ENCODE measurements at regions not wholly inside any gene's neighbourhood (a gene's known extent, or its start where the extent isn't known, plus 50 kb on each side); places are given as distances from the start of the nearest gene placed in this dataset.
"Not testable (repeated sequence)": the region's sequence is repeated elsewhere in the genome, so short reads cannot be mapped to it uniquely, and the experiment has no call there.

- DNase-seq, result no peak
Observed at GRCh38 chr3:139248593-139249255, 95.1 kb upstream of the MRPS22 start.

DNA sequence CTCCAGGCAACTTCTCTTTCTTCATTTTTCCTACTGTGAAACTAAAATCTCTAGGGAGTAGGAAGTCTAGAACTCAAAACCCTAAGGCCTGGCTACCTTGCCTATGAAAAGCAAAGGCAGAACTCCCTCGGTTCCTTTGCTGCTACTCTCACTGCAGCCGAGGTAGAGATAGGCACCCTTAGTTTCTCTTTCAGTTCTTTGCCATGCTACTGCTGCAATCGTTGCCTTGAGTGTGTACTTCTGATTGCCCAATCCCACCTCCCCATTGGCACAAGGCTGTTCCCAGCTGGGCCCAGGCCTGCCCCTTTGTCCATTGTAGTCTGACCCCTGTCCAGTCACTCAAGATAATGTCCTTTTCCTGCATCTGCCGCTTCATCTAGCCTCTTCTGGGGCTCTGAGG, 92.3 kb upstream of the MRPS22 start:
- no peak for DNase-seq

GRCh38 chr3:139252719-139253118, 91.1 kb upstream of the MRPS22 start:
- no peak for DNase-seq

DNA sequence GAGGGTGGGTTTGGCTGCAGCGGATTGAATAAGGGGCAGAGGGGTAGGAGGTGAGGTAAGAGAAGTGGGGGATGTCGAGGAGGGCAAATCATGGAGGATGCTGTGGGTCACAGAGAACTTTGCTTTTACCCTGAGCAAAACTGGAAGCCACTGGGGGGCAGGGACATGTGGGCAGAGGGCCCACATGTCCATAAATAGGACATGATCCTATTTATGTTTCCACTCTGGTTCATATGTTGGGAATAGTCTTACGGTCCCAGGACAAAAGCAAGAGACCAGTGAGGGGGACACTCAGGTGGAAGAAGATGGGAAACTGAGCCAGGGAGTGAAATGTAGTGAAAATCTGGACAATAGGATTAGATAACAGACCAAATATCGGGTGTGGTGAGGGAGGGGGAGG, 85.5 kb upstream of the MRPS22 start:
- DNase-seq, result no peak

- DNase-seq, result no peak
Observed at GRCh38 chr3:139259398-139259797, 84.4 kb upstream of the MRPS22 start.

- DNase-seq, result no peak
Observed at GRCh38 chr3:139260041-139260486, 83.8 kb upstream of the MRPS22 start.

DNA sequence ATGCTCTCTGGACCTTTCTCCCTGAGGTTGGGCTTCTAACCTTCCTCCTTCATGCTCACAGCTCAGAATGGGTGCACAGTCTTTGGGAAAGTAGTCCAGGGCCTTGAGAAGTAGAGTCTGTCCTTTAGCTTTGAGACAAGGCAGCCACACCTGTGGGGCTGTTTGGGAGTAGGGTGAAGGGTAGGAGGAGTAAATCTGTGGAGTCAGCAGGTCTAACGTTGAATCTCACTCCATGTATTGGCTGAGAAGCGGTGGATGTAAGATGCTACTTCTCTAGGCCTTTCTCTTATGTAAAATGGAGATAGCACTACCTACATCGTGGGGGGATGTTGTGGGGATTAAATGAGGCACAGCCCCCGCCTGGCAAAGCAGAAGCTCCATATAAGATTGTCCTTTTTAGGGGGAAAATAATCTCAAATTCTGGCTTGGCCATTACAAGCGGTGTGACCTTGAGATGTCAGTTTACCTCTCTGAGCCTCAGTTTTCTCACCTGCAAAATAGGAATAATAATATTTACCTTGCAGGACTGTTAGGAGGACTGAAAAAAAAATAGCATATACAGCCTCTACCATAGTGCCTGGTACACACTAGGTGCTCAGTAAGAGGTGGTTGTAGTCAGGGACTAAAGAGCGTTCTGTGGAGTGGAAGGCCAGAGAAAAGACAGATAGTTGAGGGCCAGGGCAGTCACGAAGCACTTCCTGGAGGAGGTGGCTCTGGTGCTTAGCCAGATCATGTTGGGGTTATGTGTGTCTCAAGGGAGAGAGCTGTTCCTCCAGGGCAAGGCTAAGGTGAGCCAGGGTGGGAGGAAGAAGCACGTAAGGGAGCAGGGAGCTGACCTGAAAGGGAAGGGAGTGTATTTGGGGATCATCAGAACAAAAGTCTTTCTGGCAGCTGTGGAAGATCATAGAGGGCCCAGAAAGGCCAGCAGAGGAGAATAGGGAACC, 82.8 kb upstream of the MRPS22 start:
- no peak for DNase-seq

DNA sequence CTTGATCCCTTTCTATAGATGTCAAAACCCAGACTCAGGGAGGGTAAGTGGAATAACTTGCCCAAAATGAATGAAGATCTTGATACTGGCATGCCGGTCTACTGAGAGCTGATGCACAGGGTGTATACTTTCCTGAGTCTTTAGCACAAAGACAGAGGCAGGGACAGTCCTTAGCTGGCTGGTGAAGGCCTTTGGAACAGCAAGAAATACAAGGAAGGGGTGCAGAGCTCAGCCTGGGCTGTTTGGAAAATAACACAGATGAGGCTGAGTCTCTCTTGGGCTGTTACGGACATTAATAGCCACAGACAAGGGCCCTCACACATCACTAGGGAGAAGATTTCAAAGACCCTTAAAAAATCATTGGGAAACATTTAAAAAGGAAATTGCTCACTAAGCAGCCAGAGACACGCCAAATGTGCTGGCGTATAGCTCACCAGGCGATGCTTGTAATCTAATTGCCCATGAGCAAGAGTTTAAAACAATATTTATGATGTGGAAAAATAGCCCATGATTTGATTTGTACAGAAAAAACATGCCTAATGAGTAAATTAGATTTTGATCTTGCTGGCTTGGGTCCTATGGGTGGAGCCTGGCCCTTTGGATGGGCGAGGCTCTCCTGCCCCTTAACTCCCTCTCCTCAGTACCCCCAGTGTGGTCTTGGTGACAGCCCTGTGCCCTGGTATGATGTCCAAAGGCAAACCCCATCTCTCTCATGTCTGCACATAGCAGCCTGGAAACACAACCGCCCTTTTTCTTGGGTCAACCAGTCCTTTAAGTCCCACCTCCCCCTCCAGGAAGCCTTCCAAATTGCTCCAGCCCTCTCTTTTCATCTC, 81.8 kb upstream of the MRPS22 start:
- DNase-seq, result no peak

- no peak for DNase-seq
Observed at GRCh38 chr3:139263798-139264197, 80.0 kb upstream of the MRPS22 start.

DNA sequence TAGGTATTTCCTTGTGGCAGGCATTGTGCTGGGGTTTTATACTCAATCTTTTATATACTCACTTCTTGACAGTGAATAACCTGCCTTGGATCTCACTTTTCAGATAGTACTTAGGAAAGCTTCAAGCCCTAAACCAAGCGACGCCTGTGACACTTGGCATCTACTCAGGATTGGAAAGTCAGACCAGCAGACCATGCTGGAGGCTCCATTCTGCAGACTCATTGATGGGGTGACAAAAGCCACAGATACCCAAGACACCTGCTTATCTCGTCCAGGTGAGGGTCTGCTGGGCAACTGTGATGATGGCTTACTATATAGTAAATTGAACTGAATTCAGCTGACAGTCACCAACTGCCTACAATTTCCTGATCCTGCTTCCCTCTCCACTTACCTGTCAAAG, 79.4 kb upstream of the MRPS22 start:
- DNase-seq, result no peak

DNA sequence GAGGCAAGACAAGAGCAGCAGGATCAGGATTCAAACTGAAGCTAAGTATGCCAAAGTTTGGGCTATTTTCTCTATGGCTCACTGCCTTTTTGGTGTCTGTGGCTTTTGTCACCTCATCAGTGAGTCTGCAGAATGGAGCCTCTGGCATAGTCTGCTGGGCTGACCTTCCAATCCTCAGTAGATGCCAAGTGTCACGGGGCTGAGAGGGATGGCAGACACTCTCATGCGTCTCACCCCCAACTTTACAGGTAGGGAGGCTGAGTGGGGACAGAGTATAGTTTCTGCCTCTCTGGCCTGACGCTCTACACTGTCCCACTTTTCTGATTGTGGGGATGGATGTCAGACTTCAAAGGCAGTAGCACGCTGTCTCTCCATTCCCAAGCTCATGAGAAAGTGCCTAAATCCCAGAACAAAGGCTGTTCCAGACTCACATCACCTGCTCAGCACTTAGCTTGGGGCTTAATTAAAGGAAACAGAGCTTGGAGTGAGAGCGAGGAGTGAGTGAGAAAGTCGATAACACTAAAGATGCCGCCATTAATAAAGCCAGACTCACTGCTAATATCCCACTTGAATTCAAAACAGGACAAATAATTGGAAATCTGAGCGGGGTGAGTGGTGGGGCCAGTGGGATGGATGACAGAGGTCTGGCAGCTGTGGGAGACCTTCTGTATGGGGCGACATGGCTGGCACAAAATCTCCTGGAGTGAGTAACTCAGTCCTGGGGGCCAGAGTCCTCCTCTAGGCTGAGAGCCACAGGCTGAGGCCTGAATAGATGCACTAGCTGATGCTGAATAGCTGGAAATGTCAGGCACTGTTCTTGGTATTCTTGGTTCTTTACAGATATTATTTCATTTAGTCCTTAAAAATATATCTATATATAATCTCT, 78.4 kb upstream of the MRPS22 start:
- DNase-seq, result peak; percentile 23

DNA sequence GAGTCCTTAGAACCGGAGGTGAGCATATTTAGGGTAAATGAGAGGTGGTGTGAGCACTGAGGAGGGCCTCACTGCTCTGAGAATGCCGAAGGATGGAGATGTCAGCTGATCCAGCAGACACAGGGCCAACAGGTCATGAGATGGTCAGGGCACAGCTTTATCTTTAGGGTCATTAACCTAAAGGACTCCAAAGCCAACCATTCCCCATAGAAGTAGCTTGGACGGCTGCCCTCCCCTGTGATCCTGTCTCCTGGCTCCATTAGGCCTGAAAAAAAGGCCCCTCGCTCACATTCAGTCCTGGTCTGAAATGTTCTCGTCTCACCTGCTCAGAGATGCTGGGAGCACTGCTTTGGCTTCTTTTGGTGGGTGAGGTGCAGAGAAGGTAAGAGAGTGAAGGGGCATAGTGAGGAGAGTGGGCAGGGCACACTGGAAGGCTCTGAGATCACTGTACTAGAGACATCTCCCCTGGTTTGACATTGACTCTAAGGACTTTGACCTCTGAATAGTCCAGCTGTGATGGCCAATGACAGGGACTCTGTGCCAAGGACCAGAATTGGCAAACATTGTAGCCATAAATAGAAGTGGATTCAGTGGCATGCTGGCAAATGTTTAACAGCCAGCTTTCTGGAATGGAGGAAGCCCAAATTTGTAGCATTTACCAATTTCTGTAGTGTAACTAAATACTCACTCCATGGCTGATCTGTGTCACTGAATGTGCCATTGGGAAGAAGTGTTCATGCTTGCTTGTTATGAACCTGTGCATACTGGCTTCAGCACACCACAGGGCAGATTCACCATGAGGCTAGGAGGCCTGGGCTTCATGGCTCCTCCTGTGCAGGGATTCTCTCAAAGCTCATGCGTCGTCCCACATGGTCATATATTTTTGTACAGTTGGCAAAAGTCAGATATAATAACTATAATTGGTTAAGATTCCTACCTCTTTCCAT, 76.2 kb upstream of the MRPS22 start:
- DNase-seq, result no peak

- DNase-seq, result no peak
Observed at GRCh38 chr3:139269984-139270383, 73.8 kb upstream of the MRPS22 start.

GRCh38 chr3:139270652-139271051, 73.2 kb upstream of the MRPS22 start:
- not testable (repeated sequence) for DNase-seq

DNA sequence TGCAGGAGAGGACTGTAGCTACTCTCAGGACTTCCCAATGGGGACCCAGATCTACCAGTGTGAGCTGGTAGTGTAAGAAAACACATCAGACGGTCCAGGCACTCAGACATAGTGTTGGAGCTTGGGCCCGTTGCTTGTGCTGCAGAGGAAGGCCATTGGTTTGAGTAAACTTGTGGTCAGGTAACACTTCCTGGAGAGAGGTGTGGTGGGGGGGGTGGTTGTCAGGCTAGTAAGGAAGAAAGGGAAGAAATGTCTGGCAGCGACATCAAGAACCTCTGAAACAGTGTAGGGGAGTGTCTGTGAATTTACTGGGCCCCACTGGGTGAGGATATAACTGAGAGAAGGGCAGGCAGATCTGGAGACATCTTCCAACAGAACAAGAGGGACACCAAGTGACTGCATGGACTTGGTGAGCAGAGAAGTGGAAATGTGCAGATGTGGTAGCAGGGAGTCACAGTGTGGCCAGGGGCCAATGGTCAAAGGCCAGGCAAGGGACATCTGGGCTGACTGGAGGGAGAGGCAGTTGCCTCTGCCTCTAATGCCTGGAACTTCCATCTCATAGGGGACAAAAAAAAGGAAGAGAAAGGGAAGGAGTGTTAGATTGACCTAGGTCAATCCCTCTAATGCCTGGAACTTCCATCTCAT, 63.7 kb upstream of the MRPS22 start:
- no peak for DNase-seq

DNA sequence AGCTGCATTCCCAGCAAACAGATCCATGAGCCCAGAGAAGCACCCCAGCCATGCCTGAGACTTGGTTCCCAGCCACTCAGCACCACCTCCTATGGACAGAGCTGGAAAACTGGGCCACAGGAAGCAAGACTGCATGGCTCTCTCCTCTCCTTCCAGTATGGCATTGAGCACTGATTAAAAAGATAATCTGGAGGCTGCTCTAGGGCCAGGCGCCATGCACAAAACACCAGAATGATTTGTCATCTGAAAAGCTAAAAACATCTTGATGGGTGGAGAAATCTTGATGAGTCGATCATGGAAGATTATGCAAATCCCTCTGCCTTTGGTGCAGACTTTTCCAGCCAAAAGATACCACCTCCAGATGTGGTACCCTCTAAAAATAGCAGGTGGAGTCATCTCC, 62.7 kb upstream of the MRPS22 start:
- no peak for DNase-seq

- DNase-seq, result no peak
Observed at GRCh38 chr3:139281522-139282196, 62.2 kb upstream of the MRPS22 start.

DNA sequence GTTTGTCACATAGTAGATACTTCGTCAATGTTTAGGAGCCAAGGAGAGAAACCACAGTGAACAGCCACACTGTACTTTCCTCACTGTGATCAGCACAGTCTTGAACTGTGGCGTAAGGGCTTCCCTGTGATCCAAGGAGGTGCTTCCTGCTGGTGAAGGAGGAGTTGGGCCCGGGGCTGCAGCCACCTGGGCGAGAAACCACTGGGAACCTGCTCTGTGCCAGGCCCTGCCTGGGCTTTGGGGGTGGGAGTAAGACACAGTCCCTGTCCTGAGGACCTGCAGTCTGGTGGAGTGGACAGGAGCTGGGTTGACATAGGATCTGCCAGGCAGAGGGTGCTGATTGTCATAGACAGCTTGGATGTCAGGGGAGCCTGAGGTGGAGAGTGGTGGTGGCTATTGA, 60.5 kb upstream of the MRPS22 start:
- no peak for DNase-seq

DNA sequence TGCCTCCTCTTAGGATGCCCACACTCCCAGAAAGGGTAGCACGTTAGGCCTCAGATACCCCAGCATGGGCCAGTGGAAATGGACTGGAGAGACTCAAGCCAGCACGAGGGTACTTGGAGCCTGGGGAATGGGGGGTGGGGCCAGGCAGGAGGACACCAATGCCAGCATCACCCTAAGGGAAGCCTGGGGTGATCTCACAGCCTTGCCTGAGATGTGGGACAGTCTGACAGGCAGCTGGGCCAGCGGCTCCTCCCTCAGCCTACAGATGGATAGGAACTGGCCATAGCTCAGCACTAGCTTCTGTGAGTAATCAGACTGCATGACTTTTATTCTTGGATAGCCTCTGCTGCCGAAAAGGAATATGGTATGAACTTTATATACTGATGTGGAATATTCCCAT, 59.6 kb upstream of the MRPS22 start:
- no peak for DNase-seq

GRCh38 chr3:139285691-139286090, 58.1 kb upstream of the MRPS22 start:
- DNase-seq, result no peak
